Ramos (cell line): ENCODE measurements at regions not wholly inside any gene's neighbourhood (a gene's known extent, or its start where the extent isn't known, plus 50 kb on each side); places are given as distances from the start of the nearest gene placed in this dataset.

Source experiments
- in situ Hi-C: fragments of 300-500 bp; cut with MboI; formaldehyde crosslinking; loops from one replicate; pipeline ENCODE4 v1.14.3; 2022; ENCODE audit warnings: low sequenced_read_pairs; ENCODE audit not compliant: unreplicated experiment

GRCh38 chr3:168288511-168289401 lies 193.0 kb upstream of the GOLIM4 start:
- in situ Hi-C loops, result no loop called here

- in situ Hi-C loops, result no loop called here
These were observed 189.8 kb upstream of the GOLIM4 start for GRCh38 chr3:168285506-168285905.

- in situ Hi-C loops, result no loop called here
These were observed 189.0 kb upstream of the GOLIM4 start for GRCh38 chr3:168284728-168285127.

- in situ Hi-C loops, result no loop called here
These were observed 179.9 kb upstream of the GOLIM4 start for GRCh38 chr3:168275662-168276061.

- in situ Hi-C loops, result no loop called here
These were observed 178.2 kb upstream of the GOLIM4 start for GRCh38 chr3:168273917-168274316.

- in situ Hi-C loops, result no loop called here
These were observed 177.3 kb upstream of the GOLIM4 start for GRCh38 chr3:168273036-168273435.

- in situ Hi-C loops, result no loop called here
These were observed 176.7 kb upstream of the GOLIM4 start for GRCh38 chr3:168272343-168272985.

- in situ Hi-C loops, result no loop called here
These were observed 176.2 kb upstream of the GOLIM4 start for GRCh38 chr3:168271932-168272331.

- in situ Hi-C loops, result no loop called here
These were observed 173.3 kb upstream of the GOLIM4 start for GRCh38 chr3:168269001-168269400.

- in situ Hi-C loops, result no loop called here
These were observed 171.5 kb upstream of the GOLIM4 start for GRCh38 chr3:168267179-168267578.

- in situ Hi-C loops, result no loop called here
These were observed 170.6 kb upstream of the GOLIM4 start for GRCh38 chr3:168266335-168266734.

GRCh38 chr3:168262887-168263286 lies 167.2 kb upstream of the GOLIM4 start:
- in situ Hi-C loops, result no loop called here

- in situ Hi-C loops, result no loop called here
These were observed 165.1 kb upstream of the GOLIM4 start for GRCh38 chr3:168260859-168261258.

- in situ Hi-C loops, result no loop called here
These were observed 155.6 kb upstream of the GOLIM4 start for GRCh38 chr3:168251371-168251770.

- in situ Hi-C loops, result no loop called here
These were observed 154.7 kb upstream of the GOLIM4 start for GRCh38 chr3:168250415-168250861.

GRCh38 chr3:168249550-168250414 lies 154.1 kb upstream of the GOLIM4 start:
- in situ Hi-C loops, result no loop called here

GRCh38 chr3:168249205-168249549 lies 153.5 kb upstream of the GOLIM4 start:
- in situ Hi-C loops, result no loop called here

- in situ Hi-C loops, result no loop called here
These were observed 152.9 kb upstream of the GOLIM4 start for GRCh38 chr3:168248383-168249204.

- in situ Hi-C loops, result no loop called here
These were observed 145.4 kb upstream of the GOLIM4 start for GRCh38 chr3:168241156-168241555.

- in situ Hi-C loops, result no loop called here
These were observed 143.6 kb upstream of the GOLIM4 start for GRCh38 chr3:168239287-168239686.
